ENCODE measurements at regions not wholly inside any gene's neighbourhood (a gene's known extent, or its start where the extent isn't known, plus 50 kb on each side); places are given as distances from the start of the nearest gene placed in this dataset.
"Not testable (repeated sequence)": the region's sequence is repeated elsewhere in the genome, so short reads cannot be mapped to it uniquely, and the experiment has no call there.

DNA sequence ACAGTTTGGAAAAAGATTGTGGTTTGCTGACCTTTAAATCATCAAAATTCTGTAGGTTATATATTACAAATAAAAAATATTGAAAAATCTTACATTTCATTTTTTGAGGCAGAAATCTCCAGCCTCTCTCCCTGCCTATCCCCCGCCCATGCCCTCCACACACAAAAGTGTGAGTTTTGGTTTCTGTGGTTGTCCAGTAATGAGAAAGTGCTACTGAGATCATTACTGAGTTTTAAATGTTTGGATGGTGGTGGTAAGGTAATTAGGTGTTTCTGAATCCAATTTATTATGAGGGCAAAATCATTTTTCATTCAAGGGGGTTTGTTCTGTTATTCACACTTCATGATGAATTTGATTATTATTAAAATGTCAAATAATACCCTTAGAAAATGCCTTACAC, 448.0 kb upstream of the SLC10A2 start:
- DNase-seq (ENCODE audit: low spot score): no peak

DNA sequence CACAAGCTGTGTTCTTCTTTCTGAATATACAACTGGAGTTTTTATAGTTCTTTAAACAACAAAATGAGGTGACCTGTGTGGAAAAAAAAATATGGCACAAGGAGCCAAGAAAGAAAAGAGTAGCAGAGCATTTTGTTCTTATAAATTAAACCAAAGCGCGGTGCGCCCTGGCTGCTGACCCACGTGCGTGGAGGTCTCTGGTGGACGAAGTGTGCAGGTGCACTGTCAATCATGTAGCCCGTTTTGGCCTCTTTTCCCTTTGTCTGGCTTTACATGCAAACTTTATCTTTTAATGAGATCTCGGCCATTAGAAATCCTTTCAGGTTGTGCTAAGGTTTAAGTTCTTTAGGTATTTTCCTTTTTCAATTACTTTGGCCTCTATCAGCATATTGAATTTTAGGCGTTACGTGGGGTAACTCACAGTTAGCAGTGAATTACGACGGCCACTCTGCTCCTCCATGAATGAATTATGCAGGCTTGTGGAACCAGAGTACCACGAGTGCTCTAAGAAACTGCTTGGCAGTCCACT, 443.9 kb upstream of the SLC10A2 start:
- no peak for DNase-seq (ENCODE audit: low spot score)

DNA sequence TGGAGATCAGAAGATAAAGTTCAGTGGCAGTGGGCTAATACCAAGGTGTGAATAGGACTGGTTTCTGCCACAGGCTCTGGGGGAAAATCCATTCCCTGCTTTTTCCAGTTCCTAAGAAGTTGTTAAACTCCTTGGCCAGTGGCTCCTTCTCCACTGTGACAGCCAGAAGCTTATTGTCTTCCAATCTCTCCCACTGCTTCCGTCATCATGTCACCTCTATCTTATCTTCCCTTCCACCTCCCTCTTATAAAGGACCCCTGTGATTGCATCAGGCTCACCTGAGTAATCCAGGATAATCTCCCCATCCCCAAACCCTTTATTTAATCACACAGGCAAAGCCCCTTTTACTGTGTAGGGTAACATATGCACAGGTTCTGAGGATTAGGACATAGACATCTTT, 431.2 kb upstream of the SLC10A2 start:
- no peak for DNase-seq (ENCODE audit: low spot score)

DNA sequence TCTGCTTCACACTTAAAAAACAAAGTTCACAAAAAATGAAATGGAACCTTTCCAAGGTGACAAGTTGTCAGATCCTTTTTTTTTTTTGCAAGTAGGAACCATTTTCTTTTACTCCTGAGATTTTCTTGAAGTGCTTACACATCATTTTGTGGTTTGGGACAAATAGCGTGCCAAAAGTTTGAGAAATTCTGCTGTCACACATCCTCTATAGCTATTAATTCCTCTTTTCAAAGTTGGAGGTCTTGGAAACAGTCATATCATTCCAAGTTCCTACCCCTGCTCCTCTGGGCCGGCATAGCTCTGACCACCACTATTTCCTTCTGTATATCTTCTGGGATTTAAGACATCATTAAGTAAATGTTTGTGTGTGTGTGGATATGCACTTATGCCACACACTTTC, 421.6 kb upstream of the SLC10A2 start:
- no peak for DNase-seq (ENCODE audit: low spot score)

GRCh38 chr13:103473081-103473480, 406.9 kb upstream of the SLC10A2 start:
- DNase-seq (ENCODE audit: low spot score): no peak

DNA sequence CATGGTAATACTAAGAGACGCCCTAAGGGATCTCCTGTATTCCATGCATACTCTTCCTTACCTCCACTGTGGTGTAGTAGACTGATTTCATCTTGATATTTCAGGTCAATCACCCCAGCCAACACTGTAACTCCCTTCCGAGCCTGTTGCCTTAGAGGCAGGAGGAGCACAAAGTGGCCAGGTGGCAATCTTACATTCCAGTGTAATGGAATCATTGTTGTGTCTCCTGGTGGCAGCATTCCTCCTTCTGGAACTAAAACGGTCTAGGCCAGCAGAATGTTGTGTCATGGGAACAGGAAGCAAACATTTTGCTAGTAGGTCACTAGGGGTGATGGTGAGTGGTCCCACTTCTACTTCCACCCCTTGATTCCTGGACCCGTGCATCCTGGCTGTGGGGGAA, 405.7 kb upstream of the SLC10A2 start:
- no peak for DNase-seq (ENCODE audit: low spot score)

- DNase-seq (ENCODE audit: low spot score): no peak
These were observed 403.6 kb upstream of the SLC10A2 start for GRCh38 chr13:103469771-103470170.

GRCh38 chr13:103466761-103467160, 400.5 kb upstream of the SLC10A2 start:
- no peak for DNase-seq (ENCODE audit: low spot score)

DNA sequence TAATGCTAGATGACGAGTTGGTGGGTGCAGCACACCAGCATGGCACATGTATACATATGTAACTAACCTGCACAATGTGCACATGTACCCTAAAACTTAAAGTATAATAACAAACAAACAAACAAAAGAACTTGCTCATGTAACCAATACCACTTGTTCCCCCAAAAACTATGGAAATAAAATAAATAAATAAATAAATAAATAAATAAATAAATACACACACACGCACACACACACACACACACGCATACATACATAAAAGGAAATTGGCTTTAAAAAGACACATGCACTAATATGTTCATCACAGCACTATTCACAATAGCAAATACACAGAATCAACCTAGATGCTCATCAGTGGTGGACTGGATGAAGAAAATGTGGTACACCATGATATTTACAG, 394.0 kb upstream of the SLC10A2 start:
- DNase-seq (ENCODE audit: low spot score): not testable (repeated sequence)

DNA sequence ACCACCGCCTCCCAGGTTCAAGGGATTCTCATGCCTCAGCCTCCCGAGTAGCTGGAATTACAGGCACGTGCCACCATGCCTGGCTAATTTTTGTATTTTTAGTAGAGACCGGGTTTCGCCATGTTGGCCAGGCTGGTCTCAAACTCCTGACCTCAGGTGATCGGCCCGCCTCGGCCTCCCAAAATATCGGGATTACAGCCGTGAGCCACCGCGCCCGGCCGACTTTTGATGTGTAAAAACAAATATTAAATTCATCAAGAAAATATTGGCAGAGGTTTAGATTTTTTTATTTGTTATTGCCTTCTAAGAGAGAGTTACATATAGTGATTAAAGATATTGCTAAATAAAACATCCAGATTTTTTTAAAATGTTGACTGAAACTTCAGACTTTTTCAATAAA, 390.8 kb upstream of the SLC10A2 start:
- not testable (repeated sequence) for DNase-seq (ENCODE audit: low spot score)

GRCh38 chr13:103451656-103452055, 385.4 kb upstream of the SLC10A2 start:
- no peak for DNase-seq (ENCODE audit: low spot score)

GRCh38 chr13:103443604-103444003, 377.4 kb upstream of the SLC10A2 start:
- no peak for DNase-seq (ENCODE audit: low spot score)

DNA sequence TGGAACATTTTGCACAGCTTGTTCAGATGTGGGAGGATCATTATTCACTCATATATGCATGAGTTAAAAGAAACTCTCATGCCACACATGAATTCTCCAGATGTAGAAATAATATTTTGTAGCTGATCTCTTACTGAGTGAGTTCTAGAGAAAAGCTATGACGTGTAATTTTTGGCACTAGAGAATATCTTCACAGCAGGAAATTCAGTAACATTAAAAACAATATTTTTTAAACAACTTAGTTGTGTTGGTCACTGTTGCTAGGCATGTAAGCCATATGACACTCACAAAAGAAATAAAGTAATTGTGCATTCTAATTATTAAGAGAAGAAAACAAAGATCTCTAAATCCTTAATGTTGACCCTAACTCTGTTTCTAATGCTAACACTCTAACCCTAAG, 371.4 kb upstream of the SLC10A2 start:
- peak; percentile 47 for DNase-seq (ENCODE audit: low spot score)

GRCh38 chr13:103436057-103436654, 369.9 kb upstream of the SLC10A2 start:
- DNase-seq (ENCODE audit: low spot score): no peak

- DNase-seq (ENCODE audit: low spot score): no peak
These were observed 365.6 kb upstream of the SLC10A2 start for GRCh38 chr13:103431856-103432255.

- DNase-seq (ENCODE audit: low spot score): no peak
These were observed 364.2 kb upstream of the SLC10A2 start for GRCh38 chr13:103430368-103430767.

GRCh38 chr13:103410002-103410401, 343.8 kb upstream of the SLC10A2 start:
- no peak for DNase-seq (ENCODE audit: low spot score)

DNA sequence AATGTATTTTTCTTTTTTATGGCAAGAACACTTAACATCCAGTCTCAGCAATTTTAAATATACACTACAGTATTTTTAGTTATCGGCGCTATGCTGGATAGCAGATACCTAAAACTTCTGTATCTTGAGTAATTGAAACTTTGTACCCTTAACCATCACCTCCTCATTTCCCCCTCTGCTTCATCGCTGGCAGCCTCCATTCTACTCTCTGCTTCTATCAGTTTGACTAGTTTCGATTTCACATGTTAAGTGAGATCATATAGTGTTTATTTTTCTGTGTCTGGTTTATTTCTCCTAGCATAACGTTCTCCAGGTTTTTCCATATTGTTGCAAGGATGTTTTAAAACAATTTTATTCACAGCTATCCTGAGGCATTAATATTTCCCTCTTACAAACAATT, 340.8 kb upstream of the SLC10A2 start:
- no peak for DNase-seq (ENCODE audit: low spot score)

DNA sequence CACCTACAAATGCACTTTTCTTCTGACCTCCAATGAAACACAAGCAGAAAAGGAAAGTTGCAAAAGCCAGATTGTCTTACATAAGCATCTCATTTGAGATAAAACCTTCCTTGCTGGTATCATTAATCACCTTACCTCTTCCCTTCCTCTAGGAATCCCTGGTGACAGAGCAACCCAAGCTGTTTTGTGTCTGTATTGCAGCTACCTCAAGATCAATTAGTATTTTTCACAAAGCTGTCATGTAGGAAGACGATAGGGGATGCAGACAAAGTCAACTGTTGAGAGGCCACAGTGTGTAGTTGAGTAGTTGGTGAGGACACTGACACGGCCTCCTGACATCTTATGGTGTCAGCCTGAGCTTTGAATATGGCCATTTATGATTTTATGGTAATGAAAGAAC, 339.1 kb upstream of the SLC10A2 start:
- no peak for DNase-seq (ENCODE audit: low spot score)

DNA sequence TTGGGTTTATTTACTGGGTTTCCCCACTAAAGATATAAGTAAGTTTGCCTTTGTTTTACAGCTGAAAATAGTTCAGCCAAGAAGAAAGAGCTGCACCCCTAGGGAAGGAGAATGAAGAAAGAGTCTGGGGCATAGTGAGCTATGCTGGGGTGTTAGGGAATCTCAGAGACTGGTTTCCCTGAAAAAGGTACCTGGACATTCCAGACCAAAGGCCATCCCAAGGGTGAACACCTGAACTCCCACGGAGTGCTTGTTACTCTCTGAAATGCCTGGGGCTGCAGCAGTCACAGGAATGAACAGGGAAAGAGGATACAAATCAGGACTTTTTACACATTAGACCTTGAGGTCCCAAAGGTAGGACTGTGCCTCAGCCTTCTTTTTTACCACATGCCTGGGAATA, 337.6 kb upstream of the SLC10A2 start:
- DNase-seq (ENCODE audit: low spot score): no peak

DNA sequence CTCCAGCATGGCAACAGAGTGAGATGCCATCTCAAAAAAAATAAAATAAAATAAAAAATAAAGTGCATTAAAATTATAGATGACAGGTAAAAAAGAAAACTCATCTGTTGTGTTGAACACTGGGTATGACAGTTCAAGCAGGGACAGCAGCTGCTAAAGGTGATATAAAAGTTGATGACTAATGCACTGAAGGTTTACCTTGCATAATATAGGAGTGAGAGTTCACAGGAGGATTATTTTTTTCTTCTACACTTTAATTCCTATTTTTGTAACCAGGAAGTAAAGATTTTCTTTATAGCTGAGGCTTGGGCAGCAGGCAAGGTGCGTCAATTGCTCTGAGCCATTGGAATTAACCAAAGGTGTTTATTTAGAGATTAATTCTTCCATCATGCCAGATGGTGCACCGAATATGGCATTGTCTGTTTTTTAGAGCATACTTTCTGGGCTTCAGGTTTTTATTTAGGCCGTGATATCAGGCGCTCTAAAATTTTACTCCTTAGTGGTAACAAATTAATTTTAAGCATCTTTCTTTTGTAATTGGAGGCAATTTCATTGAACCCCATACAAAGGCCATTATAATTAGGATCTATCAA, 337.0 kb upstream of the SLC10A2 start:
- no peak for DNase-seq (ENCODE audit: low spot score)

DNA sequence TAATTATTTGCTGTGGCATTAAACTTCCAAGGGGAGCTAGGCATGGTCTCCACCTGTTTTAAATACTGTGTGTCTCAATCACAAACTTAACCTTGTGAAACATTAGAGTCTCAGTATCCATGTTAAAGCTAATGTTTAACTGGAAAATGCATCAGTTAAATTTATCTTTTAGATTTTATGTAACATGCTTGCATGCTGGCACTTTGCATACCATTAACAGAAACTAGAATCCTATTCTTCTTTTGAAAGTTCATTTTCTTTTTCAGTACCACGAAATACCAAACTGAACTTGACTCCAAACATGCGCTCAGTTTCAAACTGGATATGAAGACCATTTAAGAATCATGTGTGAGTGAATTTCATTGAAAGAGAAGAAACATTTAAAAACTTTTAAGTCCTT, 328.9 kb upstream of the SLC10A2 start:
- DNase-seq (ENCODE audit: low spot score): no peak

DNA sequence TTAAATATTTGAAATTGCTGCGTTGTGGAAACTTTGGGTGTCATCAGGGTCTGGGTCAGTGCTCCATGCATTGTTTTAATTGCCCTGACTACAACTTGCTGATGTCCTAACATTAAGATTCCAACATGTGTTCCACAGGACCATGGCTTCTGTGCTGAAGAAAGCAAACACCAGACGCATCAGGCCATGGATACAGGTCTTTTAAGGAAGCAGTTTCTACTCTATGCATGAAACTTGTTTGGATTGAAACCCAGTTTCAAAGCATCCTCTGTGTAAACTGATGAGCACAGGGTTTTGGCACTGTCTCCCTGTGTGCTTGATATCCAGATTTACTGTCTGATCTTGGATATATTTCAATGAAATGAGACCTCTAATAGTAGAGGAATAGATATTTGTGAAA, 328.4 kb upstream of the SLC10A2 start:
- DNase-seq (ENCODE audit: low spot score): no peak

DNA sequence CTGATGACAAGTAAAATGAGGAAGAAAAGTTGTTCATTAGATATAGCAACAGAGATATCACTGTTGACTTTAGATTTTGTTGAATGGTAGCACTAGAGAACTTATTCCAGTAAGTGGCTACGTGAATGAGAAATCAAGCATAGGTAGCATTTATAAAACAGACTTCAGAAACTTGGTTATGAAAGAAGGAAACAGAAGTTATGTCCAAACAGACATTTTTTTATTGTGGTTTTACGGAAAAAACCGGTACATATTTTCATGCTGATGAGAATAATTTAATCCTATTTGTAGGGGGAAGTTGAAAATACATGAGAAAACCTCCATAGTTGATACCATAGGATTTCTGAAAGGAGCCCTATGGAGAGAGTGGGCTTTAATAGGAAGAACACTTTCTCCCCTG, 325.7 kb upstream of the SLC10A2 start:
- no peak for DNase-seq (ENCODE audit: low spot score)
